Right kidney (tissue), 1 donor: ENCODE measurements at regions not wholly inside any gene's neighbourhood (a gene's known extent, or its start where the extent isn't known, plus 50 kb on each side); places are given as distances from the start of the nearest gene placed in this dataset.
A peak's percentile ranks its signal among the peaks of the same experiment; 100 is the strongest.

ENCODE experiments used
- DNase-seq: peaks from one replicate; pipeline ENCODE4 v3.0.0-alpha.2; 2016

DNA sequence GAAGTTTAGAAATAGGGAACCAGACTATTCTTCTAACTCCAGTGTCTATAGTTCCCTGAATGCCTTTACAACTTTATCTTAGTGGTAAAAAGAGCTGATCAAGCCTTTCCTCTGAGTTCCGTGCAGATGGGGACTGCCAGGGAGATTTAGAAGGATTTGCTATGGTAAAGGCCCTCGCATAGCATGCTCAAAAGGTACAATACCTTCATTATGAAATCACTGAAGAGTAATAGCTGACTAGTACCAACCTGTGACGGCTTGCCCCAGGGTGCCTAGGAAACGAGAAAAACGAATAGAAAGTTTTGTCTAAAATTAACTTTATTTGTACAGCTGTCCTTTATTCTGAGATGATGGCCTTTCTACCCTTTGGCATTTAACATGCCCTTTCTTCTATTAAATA, 150.1 kb upstream of the ARHGAP42 start:
- DNase-seq: no peak

DNA sequence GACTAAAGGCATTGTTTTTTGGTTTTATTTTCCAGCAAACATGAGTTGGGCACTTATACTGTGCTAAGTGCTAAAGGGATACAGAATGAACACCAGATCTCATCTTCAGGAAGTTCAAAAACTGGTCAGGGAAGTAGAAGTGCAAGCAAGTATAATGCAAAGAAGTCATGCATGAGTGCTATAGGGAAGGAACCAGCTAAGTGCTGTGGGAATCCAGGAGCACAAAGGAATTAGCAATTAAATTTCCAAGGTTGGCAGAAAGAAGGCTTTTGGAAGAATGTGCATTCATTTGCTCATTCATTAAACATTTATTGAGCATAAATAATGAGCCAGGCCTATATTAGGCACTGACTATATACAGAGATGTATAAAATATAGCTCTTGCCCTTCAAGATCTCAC, 143.7 kb upstream of the ARHGAP42 start:
- DNase-seq: no peak

DNA sequence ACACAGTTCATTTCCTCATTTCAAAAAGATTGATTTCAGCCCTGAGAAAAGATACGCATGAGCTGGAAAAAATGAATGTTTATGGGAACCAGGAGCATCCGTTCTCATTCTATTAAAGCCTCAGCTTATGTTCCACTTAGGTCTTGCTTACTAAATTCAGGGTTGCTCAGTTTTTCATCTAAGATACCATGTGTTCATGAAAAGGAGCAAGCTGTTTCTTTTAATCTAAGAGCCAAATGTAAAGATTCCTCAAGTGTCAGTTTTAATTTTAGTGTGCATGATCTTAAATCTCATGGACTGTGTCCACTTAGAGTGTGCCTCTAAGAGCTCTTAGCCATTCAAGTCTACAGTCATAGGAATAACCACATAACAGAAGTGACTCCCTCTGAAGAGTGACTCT, 141.5 kb upstream of the ARHGAP42 start:
- DNase-seq: no peak

DNA sequence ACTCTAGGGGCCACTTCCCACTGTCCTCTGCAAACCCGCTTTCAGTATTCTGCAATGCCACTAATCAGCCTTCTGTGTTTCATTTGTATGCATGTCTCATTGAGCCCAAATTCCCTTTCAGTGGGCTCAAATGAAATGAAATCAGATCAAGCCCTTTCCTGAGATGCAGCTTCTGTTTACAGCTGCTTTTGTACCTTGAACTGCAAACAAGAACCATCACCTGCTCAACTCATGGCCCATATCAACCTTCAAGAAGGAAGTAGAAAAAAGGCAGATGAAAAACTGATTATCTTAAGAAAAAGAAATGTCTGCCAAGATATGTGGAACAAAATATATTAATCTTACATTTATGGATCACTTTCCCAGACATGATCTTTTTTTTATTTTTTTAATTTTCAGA, 141.1 kb upstream of the ARHGAP42 start:
- DNase-seq: no peak

DNA sequence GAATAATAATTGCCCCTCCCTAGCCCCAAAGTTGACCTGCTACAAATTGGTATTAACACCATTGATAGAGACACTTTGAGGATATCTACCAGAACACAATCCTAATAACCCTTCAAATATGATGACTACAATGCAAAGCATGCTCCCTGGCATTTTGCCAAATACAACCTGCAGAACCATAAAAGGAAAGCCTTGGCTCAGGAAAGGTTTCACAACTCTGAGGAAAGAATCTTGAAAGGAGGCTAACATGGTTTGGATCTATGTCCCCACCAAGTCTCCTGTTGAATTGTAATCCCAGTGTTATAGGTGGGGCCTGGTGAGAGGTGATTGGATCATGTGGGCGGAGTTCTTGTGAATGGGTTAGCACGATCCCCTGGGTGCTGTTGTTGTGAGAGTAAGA, 140.4 kb upstream of the ARHGAP42 start:
- DNase-seq: no peak

DNA sequence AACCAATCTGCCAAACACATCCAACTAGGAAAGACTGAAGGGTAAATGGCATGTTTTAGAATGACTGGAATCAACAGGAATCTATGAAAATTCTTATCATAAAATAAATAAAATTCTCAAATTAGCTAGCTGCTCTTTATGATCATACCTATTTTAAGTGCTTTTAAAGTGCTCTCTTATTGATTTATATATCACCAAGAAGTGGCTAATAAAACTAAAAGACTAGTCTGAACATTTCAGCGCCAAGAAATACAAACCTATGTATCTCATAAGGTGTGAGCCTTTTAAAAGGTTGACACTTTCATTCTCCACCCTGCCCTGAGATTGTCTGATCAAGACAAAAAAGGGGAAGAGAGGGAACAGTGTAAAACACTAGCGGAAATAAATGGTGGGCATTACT, 136.8 kb upstream of the ARHGAP42 start:
- no peak for DNase-seq

DNA sequence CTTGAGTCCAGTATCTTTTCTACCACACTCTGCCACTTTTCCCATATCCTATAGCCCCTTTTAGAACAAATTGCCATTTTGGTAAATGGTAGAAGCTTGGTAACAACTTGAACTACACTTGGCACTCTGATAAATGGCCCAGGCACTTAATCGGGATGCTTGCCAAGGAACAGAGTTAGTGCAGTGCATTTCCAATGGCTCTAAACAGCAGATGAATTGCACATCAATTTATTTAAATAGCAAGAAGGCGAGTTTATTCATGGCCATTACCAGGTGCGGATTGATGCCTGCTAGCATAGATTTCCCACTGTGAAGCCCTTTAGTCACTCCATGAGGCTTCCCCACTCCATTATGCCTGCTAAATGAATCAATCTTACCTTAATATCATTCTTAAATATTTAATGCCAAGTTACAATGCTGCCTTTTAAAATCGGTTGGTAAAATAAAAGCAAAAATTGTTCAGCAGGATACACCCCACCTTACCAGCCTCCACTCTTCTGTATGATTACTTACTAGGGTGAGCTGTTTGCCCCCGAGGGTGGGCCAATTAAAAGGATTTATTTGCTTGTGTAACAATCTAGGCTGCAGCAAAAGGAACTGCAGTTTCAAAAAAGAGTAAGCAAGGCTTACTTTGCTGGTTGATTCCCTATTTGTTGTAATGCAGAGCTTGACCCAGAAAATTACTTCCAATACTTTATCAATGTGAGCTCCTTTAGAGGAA, 136.0 kb upstream of the ARHGAP42 start:
- DNase-seq: no peak

DNA sequence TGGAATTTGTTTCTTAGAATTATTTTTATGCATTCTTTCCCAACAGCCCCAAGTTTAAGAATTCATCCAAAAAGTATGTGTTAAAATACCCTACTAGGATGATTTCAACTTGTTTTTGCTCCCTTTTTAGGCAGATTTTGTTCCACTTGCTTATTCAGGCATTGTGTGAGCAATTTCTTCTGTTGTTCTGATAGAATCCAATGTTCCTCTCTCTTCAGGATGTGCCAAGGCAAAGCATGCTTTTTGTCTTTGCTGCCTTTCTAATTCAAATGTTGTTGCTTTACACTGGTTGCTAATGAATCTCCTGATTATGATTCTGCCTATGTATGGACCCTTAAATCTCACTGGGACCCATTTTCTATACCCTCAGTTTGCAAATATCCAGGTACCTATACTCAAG, 131.2 kb upstream of the ARHGAP42 start:
- DNase-seq: no peak

DNA sequence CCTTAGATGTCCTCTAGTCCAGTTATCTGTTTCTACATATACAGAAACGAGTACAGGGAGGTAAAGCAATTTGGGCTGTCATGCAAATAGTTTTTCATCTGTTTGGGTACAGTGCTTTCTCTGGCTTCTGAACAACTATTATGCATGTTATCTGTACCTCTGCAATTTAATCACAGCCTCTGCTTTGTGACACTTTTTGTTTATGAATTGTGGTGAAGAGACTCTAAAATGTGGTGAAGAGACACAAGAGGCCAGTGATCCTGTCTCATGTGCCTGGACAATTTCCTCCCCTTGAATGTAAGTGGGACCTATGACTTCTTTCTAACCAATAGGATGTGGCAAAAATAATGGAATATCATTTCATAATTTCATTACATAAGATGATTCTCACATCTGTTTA, 130.3 kb upstream of the ARHGAP42 start:
- no peak for DNase-seq

DNA sequence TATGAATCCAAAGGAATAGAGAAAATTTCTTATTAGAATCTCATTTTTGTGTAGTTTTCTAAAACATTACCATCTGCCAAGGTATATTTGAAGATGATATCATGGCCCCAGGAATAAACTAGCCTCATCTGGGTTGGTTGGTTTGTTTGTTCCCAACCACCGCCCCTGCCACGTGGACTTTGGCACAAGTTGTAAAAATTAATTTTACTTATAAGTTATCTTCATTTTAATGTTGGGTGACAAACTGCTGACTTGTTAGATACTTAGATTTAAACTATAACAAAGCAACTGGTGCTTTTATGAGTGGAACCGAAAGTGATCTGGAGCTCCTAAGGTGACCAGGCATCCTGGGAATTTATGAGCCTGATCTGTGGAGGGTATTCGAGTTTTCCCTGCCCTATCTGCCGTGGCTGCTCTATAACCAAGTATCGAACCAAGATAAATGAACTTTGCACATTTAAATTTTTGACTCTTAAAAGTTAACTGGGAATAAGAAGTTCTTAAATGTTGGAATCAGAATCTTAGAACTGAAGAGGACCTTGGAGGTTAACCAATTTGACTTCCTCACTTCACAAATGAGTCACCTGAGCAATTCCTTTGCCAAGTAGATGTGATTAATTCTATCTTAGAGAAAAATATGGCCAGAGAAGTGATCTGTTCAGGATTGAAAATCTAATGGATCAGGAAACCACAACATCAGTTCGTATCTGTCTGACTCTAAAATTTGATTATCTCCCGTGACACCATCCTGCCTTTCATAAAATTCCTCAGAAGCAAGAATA, 129.1 kb upstream of the ARHGAP42 start:
- DNase-seq: no peak

DNA sequence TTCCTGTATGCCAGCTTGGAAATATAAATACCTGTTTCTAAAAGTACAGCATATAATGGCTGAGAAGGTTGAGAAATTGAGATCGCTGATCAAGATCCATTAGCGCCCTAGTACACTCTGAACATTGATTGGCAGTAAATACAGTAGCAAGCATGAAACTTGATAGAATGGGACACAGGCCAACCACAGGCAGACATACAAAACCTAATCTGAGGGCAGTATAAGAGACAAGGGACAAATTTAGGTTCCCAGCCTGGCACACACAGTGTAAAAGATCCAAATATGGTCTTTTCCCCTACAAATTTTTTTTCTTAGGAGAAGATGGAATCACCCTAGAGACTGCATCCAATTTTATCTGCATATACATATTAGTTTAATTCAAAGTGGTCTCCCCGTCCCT, 126.5 kb upstream of the ARHGAP42 start:
- DNase-seq: no peak

DNA sequence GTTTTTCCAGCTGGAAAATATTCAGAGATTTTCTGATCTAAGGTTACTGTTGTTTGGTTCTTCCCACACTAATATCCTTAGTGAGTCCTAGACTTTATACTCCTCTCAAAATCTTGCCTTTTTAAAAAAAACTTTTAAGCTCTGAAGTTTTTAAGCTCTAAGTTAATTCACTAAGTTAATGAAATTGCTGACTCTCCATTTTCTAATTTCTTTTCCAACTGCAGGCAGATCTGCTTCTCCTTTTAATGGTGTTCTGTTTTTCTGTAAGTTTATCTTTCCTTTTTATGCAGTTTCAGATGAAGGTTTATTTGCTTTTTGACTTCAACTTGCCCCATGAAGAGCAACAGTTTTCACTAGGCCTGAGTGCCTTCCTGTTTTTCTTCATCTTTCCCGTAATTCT, 125.8 kb upstream of the ARHGAP42 start:
- no peak for DNase-seq

DNA sequence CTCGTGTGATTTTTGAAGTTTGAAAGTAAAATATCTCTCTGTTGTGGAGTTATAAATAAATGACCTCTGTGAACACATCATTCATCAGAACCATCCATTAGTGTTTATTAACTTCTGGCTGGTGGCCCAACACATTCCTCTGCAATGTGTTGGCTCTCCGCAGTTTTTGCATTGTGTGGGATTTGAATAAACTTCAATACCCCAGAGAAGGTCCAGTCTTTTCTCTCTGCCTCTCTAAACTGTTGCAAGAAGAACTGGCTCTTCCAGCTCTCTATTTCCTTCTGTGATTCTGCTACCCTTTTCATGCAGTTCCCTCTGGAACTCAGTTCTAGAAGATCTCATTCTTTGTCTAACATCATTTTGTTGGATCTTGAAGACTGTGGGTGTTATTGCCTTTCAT, 125.0 kb upstream of the ARHGAP42 start:
- DNase-seq: no peak

DNA sequence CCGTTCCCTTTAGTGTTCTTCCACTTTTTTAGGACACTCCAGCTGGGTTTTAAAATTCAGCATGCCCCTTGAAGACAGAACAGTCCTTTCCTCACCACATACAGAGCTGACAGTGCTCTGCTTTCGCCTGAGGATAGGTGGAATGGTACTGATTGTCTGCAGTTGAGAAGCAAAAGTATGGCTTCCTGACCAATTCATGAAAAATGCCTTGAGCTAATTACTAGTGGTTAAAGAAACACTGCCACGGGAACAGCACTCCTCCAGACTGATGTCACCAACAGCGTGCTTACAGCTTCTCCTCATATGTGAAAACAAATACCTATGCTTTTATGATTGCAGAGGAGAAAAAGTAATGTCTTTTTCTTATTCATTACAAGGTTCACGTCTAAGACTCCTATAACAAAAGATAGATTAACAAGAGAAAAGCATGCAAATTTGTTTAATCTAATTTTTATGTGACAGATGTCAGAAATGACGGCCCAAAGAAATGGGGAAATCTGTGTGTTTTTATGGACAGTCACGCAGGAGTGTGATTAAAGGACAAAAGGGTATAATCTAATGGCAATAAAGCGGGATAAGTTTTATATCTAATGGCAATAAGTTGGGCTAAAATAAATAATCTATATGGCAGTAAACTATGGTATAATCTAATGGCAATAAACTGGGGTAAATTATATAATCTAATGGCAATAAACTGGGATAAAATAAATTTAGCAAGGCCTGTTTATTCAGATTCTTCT, 123.4 kb upstream of the ARHGAP42 start:
- no peak for DNase-seq

DNA sequence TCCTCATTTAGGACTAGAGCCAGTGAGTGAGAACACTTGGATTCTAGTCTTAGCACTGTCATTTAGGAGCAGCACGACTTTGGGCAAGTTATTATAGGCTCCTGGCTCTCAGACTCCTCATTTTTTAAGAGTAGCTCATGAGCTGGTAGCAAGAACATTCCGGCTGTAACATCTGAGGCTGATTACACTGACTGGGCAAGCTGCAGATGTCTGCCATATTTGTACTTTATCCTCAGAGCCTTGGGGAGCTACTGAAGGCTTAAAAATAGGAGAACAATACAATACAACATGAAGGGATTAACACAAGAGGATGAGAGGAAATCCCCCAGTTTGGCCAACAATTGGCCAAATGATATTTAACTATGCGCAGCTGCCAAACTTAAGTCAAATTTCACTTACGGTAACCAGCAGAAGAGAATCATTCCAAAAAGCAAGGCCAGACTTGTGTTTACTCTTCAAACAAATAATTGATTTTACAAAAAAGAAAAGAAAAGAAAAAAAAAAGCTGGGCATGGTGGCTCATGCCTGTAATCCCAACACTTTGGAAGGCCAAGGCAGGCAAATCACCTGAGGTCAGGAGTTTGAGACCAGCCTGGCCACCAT, 113.1 kb upstream of the ARHGAP42 start:
- DNase-seq: no peak

DNA sequence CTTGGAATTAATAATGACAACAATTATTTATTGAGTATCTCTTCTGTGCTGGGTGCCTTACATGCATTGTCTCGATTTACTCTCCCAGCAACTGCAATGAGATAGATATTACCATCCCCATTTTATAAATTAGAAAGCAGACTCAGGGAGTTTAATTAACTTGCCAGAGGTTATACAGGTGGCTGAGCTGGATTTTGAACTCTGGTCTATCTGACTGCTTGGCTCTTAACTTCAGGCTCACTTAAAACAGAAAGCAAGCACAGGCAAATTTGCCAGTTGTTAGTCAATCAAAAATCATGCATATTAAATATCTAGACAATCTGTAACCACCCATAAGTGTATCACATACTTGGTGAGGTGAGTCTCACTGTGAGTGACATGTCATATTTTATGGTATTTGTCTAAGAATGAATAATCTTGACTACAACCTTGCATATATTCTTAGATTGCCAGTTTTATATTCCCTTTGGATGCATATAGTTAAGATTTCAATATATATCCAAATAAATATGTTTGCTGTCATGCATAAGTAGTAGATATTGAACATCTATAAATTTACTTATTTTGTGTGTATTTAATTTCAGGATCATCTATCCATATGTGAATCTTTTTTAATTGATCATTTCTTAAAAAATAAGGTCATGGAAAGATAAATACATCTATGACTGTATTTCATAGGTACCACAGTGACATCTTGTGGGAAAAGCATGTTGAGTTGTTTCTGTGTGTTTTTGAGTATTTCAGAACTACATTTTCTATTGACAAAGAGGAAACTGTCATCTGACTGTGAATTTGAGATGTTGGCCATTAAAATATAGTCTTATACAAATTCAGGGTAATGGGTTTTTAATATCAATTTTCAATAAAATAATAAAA, 112.0 kb upstream of the ARHGAP42 start:
- DNase-seq: peak; percentile 18

DNA sequence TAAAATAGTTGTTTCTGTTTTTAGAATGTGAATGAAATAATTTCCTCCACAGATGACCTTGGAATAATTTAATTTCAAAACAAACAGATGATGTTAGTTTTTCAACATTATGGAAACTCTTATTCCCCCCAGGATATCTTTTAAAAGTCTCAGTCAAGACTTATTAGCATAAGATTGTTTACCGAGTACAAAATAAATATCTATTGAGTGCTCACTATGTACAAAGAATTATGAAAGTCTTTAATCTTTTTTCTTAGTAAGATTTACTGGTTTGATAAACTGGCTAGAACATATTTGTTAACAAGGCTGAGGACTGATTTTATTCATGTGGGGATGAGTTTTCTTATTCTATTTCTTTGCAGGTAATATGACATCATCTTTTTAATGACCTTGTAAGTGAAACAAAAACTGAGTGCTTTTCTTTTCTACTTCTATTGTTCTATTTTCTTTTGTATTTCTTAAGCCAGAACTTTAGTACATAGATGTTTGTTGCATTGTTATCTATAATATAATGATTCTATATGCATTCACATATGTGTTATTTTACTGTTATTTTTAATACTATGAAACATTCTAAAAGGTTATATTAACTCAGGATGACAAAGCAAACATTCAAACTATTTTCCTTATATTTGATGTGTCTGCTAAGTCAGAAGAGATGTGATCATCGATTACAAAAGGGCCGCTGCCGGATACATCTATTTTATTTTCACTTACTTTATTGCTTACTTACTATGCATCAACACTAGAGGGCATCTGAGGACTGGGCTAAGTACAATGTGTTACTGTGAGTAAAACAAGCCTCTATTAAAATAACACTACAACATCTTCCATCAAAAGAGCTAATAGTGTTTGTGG, 111.0 kb upstream of the ARHGAP42 start:
- DNase-seq: peak; percentile 11

DNA sequence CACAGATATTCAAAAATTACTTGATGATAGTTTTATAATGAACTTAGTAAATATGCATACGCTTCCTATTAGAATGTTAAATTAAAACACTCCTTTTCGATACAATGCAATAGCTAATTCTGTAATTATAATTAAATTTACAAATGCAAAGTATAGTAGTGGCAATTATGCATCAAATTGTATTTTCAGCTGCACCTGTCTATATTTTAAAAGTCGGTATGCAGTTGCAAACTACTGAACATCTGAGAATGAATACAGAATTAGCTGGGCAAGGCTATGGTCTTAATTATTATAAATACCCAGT, 110.4 kb upstream of the ARHGAP42 start:
- no peak for DNase-seq

DNA sequence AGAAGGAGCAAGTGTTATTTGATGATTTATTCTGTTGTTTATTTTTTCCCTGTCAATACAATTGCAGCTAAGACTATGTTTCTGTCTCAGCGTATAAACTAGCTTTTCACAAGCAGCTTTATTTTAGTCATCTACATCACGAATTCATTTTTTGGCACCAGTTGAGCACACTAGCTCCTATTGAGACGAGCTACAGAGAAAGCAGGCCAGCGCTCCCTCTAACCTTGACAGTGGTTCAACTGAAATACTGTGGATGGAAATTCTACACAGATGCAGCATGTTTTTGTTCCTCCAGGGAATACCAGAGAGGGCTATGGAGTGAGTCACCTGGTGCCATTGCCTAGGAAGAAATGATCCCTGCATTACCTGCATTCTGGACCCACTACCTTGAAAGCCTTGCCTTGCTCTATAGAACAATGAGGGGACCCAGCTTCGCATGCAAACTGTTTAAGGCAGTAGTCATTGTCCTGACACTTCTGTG, 108.2 kb upstream of the ARHGAP42 start:
- DNase-seq: no peak

DNA sequence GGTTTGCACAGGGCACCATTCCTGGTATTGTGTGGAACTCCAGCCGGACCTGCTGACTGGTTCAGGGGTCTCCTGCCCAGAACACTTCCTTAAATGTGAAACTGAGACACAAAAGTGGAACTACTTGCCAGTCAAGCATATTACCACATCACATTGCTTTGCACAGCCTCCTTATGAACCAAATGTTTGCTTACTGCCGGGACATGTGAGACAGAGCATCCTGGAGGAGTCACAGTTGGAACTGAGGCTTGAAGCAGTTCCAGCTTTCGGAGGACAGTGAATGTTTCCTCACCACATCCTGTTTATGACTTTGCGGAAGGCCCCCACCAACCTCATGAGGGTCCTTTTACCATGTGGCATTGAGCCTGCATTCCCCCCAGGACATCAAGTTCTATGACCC, 105.8 kb upstream of the ARHGAP42 start:
- DNase-seq: no peak
